Parathyroid adenoma (tissue), 2 donors: ENCODE measurements at regions not wholly inside any gene's neighbourhood (a gene's known extent, or its start where the extent isn't known, plus 50 kb on each side); places are given as distances from the start of the nearest gene placed in this dataset.

Source experiments
- H2AFZ ChIP-seq: fragments of 300-600 bp; sonication (generic); one replicate; pipeline ENCODE4 v1.7.0; 2017; ENCODE audit warnings: antibody characterized with exemption, mild to moderate bottlenecking
- H3K27ac ChIP-seq: fragments of 300-600 bp; sonication (generic); one replicate; pipeline ENCODE4 v1.7.0; 2017
- H3K27me3 ChIP-seq: fragments of 300-600 bp; sonication (generic); one replicate; pipeline ENCODE4 v1.7.0; 2017; ENCODE audit warnings: low read length; ENCODE audit not compliant: control insufficient read depth, insufficient read depth
- H3K36me3 ChIP-seq: fragments of 300-600 bp; sonication (generic); one replicate; pipeline ENCODE4 v1.7.0; 2017; ENCODE audit warnings: low read length; ENCODE audit not compliant: control insufficient read depth, insufficient read depth
- H3K4me1 ChIP-seq: fragments of 300-600 bp; sonication (generic); one replicate; pipeline ENCODE4 v1.7.0; 2017; ENCODE audit warnings: control low read depth
- H3K4me2 ChIP-seq: fragments of 300-600 bp; sonication (generic); one replicate; pipeline ENCODE4 v1.7.0; 2017; ENCODE audit warnings: low read length
- H3K4me3 ChIP-seq: fragments of 300-600 bp; sonication (generic); one replicate; pipeline ENCODE4 v1.7.0; 2017; ENCODE audit warnings: low read depth, low read length
- H3K79me2 ChIP-seq: fragments of 300-600 bp; sonication (generic); one replicate; pipeline ENCODE4 v1.7.0; 2017; ENCODE audit warnings: control low read depth
- H3K9ac ChIP-seq: fragments of 300-600 bp; sonication (generic); one replicate; pipeline ENCODE4 v1.7.0; 2017; ENCODE audit warnings: mild to moderate bottlenecking
- H3K9me3 ChIP-seq: fragments of 300-600 bp; sonication (generic); one replicate; pipeline ENCODE4 v1.7.0; 2017; ENCODE audit warnings: low read length; ENCODE audit not compliant: control insufficient read depth
- TF ChIP-seq, protein P1 (sequence below): fragments of 300-600 bp; sonication (generic); IDR thresholded peaks from one replicate; pipeline ENCODE4 v1.7.0; 2017; ENCODE audit warnings: antibody characterized with exemption, mild to moderate bottlenecking
- donor health status: primary hyperparathyroidism.

DNA sequence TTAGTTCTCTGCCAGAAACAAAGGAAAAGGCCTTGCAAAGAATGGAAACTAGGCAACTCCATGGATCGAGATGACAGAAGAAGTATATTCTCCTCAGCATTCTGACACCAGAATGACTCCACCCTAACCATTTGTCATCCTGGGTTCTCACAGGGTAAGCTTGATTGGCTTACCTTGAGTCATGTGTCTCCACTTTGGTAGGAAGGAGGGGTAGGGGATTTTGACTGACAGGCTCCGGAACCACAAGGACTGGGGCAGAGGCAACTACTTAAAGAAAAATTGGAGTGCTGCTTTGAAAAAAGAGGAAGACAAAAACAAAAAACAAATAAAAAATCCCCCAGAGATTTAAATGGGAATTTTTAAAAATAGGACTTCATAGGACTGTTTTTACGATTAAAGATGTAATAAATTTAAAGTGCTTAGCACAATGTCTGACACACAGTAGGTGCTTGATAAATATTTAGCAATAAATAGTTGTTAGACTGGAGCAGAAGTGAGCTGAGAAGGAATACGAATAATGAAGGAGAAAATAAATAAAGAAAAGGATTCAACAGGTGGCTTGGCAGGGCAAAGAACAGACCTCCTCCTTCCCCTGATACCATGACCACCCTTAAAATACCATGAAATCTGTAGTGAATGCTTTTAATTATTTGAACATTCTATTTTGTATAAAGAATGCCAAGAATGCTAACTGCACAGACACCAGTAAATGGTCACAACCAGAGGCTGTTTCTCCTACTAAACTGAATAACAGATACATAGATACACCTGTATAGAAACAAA lies 230.2 kb downstream of the CDCA7 start:
- Histone ChIP-seq H3K9me3 (no peaks in the 10 kb centered on the region), H2AFZ (no peak overlapping the region), H3K4me3 (no peak overlapping the region), H3K27ac (no peak overlapping the region), H3K79me2 (no peaks in the 10 kb centered on the region), H3K4me2 (no peak overlapping the region), H3K27me3 (no peaks in the 10 kb centered on the region), H3K36me3 (no peaks in the 10 kb centered on the region), H3K9ac (no peak overlapping the region), H3K4me1 (no peaks in the 10 kb centered on the region)
- TF ChIP-seq, protein P1, sequence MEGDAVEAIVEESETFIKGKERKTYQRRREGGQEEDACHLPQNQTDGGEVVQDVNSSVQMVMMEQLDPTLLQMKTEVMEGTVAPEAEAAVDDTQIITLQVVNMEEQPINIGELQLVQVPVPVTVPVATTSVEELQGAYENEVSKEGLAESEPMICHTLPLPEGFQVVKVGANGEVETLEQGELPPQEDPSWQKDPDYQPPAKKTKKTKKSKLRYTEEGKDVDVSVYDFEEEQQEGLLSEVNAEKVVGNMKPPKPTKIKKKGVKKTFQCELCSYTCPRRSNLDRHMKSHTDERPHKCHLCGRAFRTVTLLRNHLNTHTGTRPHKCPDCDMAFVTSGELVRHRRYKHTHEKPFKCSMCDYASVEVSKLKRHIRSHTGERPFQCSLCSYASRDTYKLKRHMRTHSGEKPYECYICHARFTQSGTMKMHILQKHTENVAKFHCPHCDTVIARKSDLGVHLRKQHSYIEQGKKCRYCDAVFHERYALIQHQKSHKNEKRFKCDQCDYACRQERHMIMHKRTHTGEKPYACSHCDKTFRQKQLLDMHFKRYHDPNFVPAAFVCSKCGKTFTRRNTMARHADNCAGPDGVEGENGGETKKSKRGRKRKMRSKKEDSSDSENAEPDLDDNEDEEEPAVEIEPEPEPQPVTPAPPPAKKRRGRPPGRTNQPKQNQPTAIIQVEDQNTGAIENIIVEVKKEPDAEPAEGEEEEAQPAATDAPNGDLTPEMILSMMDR: no peak

DNA sequence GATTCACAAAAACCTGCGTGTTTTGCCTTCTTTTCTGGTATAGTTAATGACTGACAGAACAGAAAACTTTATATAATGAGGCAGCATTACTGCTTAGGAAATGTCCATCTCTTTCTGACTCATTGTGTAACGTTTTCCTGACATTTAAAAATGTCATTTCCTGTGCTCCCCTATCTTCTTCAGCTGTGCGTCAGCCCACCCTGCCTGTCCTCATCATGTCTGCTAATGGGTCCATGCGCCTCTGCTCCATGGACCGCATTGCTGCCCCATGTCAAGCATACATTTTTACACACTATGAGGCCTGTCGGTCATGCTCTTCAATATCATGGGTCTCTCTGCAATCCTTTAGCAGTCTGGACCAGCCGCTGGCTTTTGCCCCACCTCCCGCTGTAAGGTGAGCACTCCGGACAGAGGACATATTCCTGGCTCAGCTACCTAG lies 234.3 kb downstream of the CDCA7 start:
- Histone ChIP-seq H3K27me3 (no peaks in the 10 kb centered on the region), H3K4me3 (no peak overlapping the region), H3K79me2 (no peaks in the 10 kb centered on the region), H3K4me1 (no peaks in the 10 kb centered on the region), H3K4me2 (no peak overlapping the region), H3K27ac (no peak overlapping the region), H3K9ac (no peak overlapping the region), H2AFZ (no peak overlapping the region), H3K36me3 (no peaks in the 10 kb centered on the region), H3K9me3 (no peaks in the 10 kb centered on the region)
- TF ChIP-seq, protein P1: no peak

DNA sequence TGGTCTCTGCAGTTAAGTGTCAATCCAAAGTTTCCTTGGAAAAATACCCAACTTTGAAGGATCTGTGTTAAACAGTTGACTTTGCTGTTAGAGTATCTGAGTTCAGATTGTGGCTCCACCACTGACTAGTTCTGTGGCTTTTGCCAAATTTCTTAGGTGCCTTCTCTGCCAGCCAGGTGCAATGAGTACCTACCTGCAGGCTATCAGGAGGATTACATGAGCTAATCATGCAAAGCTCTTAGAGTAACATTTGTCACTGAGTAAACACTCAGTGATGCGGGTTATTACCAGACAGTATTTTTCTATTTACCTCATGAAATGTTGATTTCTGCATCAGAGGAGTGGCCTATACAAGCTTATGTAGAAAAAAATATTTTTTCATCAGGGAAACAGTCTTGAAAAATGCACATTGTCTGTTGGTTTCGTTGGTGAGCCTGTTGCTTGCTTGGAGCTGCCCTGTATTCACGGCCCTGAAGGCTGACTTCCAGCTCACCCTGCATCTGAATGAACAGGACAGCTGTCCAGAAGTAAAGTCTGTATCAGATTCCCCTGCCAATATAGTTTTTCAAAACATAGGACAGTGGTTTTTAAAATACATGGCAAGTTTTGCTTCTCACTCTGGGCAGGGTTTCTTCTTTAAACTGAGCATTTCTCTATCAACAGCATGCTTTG lies 235.1 kb downstream of the CDCA7 start:
- Histone ChIP-seq H3K4me2 (no peak overlapping the region), H2AFZ (no peak overlapping the region), H3K9ac (no peak overlapping the region), H3K4me1 (no peaks in the 10 kb centered on the region), H3K4me3 (no peak overlapping the region), H3K36me3 (no peaks in the 10 kb centered on the region), H3K27ac (no peak overlapping the region), H3K79me2 (no peaks in the 10 kb centered on the region), H3K27me3 (no peaks in the 10 kb centered on the region), H3K9me3 (no peaks in the 10 kb centered on the region)
- TF ChIP-seq, protein P1: no peak

DNA sequence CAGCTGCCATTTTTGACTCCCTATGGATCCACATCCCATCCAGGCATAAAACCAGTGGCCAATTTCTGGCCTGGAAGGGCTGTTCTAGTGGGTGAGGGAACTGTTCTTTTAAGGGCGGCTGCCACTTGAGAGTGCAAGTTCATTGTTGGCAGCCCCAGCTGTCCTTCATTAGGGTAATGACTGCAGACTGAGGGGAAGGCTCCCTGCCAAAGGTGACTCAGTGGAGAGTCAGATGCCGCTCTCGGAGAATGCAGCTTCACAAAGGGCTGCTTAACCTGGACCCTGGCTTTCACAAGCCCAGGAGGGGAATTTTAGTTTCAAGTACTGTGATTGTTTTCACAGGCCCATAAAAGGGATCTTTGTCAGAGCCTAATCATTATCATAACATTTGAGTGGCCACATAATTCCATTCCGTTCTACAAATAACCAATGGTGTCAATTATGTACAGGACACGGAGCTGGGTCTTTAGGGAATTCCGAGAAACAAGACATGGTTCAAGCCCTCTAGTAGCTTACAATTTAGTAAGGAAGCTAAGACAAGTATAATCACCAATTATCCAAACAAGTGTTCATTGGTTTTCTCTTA lies 235.7 kb downstream of the CDCA7 start:
- H3K4me1 ChIP-seq: no peaks in the 10 kb centered on the region
- H3K9ac ChIP-seq: no peak overlapping the region

More for the DNA sequence above, 235.7 kb downstream of the CDCA7 start:
- no peak overlapping the region for H3K4me3 ChIP-seq
- H3K36me3 ChIP-seq: no peaks in the 10 kb centered on the region
- no peak overlapping the region for H2AFZ ChIP-seq
- no peaks in the 10 kb centered on the region for H3K79me2 ChIP-seq
- no peak overlapping the region for H3K27ac ChIP-seq
- H3K27me3 ChIP-seq: no peaks in the 10 kb centered on the region
- H3K9me3 ChIP-seq: no peaks in the 10 kb centered on the region
- TF ChIP-seq, protein P1: no peak
- no peak overlapping the region for H3K4me2 ChIP-seq
